GM12892 (cell line): ENCODE measurements at regions not wholly inside any gene's neighbourhood (a gene's known extent, or its start where the extent isn't known, plus 50 kb on each side); places are given as distances from the start of the nearest gene placed in this dataset.

Experiments used
- POLR2A ChIP-seq: IDR thresholded peaks from 2 replicates; pipeline ENCODE4 v1.6.1; 2011; ENCODE audit warnings: low read depth, low read length, control low read depth
- POLR2AphosphoS5 ChIP-seq: IDR thresholded peaks from 2 replicates; pipeline ENCODE4 v1.6.1; 2011; ENCODE audit warnings: low read depth, low read length, control low read depth
- TAF1 ChIP-seq: IDR thresholded peaks from 2 replicates; pipeline ENCODE4 v1.6.1; 2011; ENCODE audit warnings: low read depth, mild to moderate bottlenecking, control low read depth, low read length, borderline replicate concordance

- no peak for TF ChIP-seq POLR2A
- no peak for TF ChIP-seq POLR2AphosphoS5
- no peak for TF ChIP-seq TAF1
These were observed 88.8 kb upstream of the THY1 start for GRCh38 chr11:119511614-119512306.
